ENCODE measurements at regions not wholly inside any gene's neighbourhood (a gene's known extent, or its start where the extent isn't known, plus 50 kb on each side); places are given as distances from the start of the nearest gene placed in this dataset.

DNA sequence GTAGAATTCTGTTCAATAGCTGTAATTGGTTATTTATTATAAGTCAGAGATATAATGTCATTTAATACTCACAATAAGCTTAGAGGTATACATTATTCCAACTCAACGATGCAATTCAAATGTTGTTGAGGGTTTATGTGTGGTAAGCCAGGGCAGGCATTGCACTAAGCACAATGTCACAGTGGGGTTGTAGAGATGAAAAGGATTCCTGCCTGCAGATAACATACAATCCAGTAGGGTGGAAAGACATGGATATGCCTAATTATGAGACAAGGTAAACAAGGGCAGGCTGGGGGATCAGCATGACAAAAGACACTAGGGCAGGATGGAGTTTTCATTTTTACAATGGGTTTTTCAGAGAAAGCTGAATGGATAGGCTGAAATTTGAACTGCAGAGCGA is 98.7 kb upstream of the PALM2AKAP2 start (continued):
- TF ChIP-seq CBX5 (IDR thresholded peaks at IDR 0.05; ENCODE audit: low read depth, low read length): no peak
- TF ChIP-seq SIRT6 (IDR thresholded peaks at IDR 0.05; ENCODE audit: low read length): no peak
- no peak for TF ChIP-seq SRF (IDR thresholded peaks at IDR 0.05; ENCODE audit: low read depth, low read length)
